ENCODE measurements at regions not wholly inside any gene's neighbourhood (a gene's known extent, or its start where the extent isn't known, plus 50 kb on each side); places are given as distances from the start of the nearest gene placed in this dataset.
A peak's percentile ranks its signal among the peaks of the same experiment; 100 is the strongest.
"Not testable (repeated sequence)": the region's sequence is repeated elsewhere in the genome, so short reads cannot be mapped to it uniquely, and the experiment has no call there.

- WGBS, 3 donors, result 47 to 61% (median 49%) methylated on average over 5 of the region's 5 CpGs
- Histone ChIP-seq H3K36me3 (ENCODE audit: insufficient read depth in 1 of 2, low read depth in 1 of 2) (no peaks in the 10 kb centered on the region), H3K27ac (no peak overlapping the region), H3K27me3 (ENCODE audit: insufficient read depth in 3 of 3, low read length in 2 of 3) (no peaks in the 10 kb centered on the region), H3K4me1 (peaks cover 7% of the 10 kb centered on the region), H3K4me3 (no peak overlapping the region), H3K9me3 (no peaks in the 10 kb centered on the region)
- no peak for DNase-seq
- peak in 1 of 4 donors; percentile 86 for ATAC-seq
- no peak for TF ChIP-seq CTCF (IDR thresholded peaks at IDR 0.05)
- intact Hi-C loops (cut with DNase I), result no loop called here
These were observed 60.6 kb upstream of the AKR1C1 start for GRCh38 chr10:4902571-4903011.

GRCh38 chr10:4903126-4903525 lies 60.1 kb upstream of the AKR1C1 start:
- H3K9me3 ChIP-seq; ATAC-seq; intact Hi-C loops (cut with DNase I); H3K36me3 ChIP-seq (ENCODE audit: insufficient read depth in 1 of 2, low read depth in 1 of 2); H3K4me1 ChIP-seq; H3K4me3 ChIP-seq; DNase-seq; H3K27ac ChIP-seq; H3K27me3 ChIP-seq (ENCODE audit: insufficient read depth in 3 of 3, low read length in 2 of 3): not testable (repeated sequence)
- WGBS, 3 donors, result 69 to 81% (median 79%) methylated on average over 7 of the region's 7 CpGs

- WGBS, 3 donors, result 96 to 100% (median 100%) methylated on average over 1 to 2 of the region's 2 CpGs
These were observed 59.5 kb upstream of the AKR1C1 start for GRCh38 chr10:4903675-4904074.

GRCh38 chr10:4909118-4909517 lies 54.1 kb upstream of the AKR1C1 start:
- no peak for ATAC-seq
- peaks cover 0 to 3% of the 10 kb centered on the region in 2 donors for H3K36me3 ChIP-seq (ENCODE audit: insufficient read depth in 1 of 2, low read depth in 1 of 2)
- intact Hi-C loops (cut with DNase I), result no loop called here
- WGBS, 3 donors, result 93 to 94% (median 94%) methylated on average over 6 of the region's 6 CpGs
- H3K9me3 ChIP-seq, result no peaks in the 10 kb centered on the region
- no peaks in the 10 kb centered on the region for H3K4me1 ChIP-seq
- H3K27ac ChIP-seq, result no peak overlapping the region
- no peak overlapping the region for H3K4me3 ChIP-seq
- H3K27me3 ChIP-seq (ENCODE audit: insufficient read depth in 3 of 3, low read length in 2 of 3), result no peaks in the 10 kb centered on the region
- no peak for TF ChIP-seq CTCF (IDR thresholded peaks at IDR 0.05)
- no peak for DNase-seq

More at GRCh38 chr10:4903675-4904074, 59.5 kb upstream of the AKR1C1 start:
- H3K27ac ChIP-seq; DNase-seq; H3K36me3 ChIP-seq (ENCODE audit: insufficient read depth in 1 of 2, low read depth in 1 of 2); H3K9me3 ChIP-seq; H3K27me3 ChIP-seq (ENCODE audit: insufficient read depth in 3 of 3, low read length in 2 of 3); intact Hi-C loops (cut with DNase I); ATAC-seq; H3K4me3 ChIP-seq; H3K4me1 ChIP-seq: not testable (repeated sequence)
